Ovary (tissue), 3 donors: ENCODE measurements at regions not wholly inside any gene's neighbourhood (a gene's known extent, or its start where the extent isn't known, plus 50 kb on each side); places are given as distances from the start of the nearest gene placed in this dataset.

Experiments used
- EP300 ChIP-seq: sonication (generic); formaldehyde crosslinking; IDR thresholded peaks from one replicate; pipeline ENCODE4 v1.6.1; 2017; ENCODE audit warnings: antibody characterized with exemption
- POLR2A ChIP-seq: fragments of 450-650 bp; IDR thresholded peaks from one replicate; pipeline ENCODE4 v1.6.1; 2017; ENCODE audit warnings: antibody characterized with exemption, mild to moderate bottlenecking, moderate library complexity
- TF ChIP-seq, protein P1 (sequence below), 3 donors: fragments of 450-650 bp in 2 of 3; fragments of 200-600 bp in 1 of 3; IDR thresholded peaks; one replicate each; pipeline versions ENCODE4 v1.5.1 to v1.8.0; 2016 to 2022; ENCODE audit warnings: antibody characterized with exemption in 3 of 3, mild to moderate bottlenecking in 1 of 3
- donor health status: DM: no; HTN: no; CAD: no.

DNA sequence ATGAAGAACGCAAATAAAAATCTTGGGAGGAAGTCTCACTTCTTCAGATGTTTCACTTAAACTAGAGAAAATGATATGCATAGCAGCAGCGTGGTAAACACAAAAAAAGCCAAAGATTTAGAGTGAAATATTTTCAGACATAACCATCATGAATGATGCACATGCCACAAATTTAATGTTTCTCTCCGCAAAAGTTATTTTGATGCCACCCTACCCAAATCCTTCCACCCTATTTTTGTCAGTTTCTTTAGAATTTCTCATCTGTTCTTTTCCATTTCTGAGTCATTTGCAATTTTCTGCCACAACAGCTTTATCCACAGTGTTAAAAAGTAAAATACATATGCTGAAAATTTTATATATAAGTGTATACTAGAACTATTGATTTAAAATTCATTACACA lies 1663.7 kb upstream of the ADGRL3 start:
- TF ChIP-seq POLR2A: no peak
- TF ChIP-seq, protein P1, sequence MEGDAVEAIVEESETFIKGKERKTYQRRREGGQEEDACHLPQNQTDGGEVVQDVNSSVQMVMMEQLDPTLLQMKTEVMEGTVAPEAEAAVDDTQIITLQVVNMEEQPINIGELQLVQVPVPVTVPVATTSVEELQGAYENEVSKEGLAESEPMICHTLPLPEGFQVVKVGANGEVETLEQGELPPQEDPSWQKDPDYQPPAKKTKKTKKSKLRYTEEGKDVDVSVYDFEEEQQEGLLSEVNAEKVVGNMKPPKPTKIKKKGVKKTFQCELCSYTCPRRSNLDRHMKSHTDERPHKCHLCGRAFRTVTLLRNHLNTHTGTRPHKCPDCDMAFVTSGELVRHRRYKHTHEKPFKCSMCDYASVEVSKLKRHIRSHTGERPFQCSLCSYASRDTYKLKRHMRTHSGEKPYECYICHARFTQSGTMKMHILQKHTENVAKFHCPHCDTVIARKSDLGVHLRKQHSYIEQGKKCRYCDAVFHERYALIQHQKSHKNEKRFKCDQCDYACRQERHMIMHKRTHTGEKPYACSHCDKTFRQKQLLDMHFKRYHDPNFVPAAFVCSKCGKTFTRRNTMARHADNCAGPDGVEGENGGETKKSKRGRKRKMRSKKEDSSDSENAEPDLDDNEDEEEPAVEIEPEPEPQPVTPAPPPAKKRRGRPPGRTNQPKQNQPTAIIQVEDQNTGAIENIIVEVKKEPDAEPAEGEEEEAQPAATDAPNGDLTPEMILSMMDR (IDR thresholded peaks at IDR 0.05): no peak
- no peak for TF ChIP-seq EP300
